H1 (cell line): ENCODE measurements at regions not wholly inside any gene's neighbourhood (a gene's known extent, or its start where the extent isn't known, plus 50 kb on each side); places are given as distances from the start of the nearest gene placed in this dataset.

ENCODE experiments used
- CTCF ChIA-PET: fragments of 300-600 bp; sonication (Branson Sonifier 250); formaldehyde crosslinking; loops from one replicate; lab custom pipeline; 2021; ENCODE audit not compliant: partially characterized antibody; lab: Charles Lee
- POLR2A ChIA-PET: fragments of 300-600 bp; sonication (Branson Sonifier 250); formaldehyde crosslinking; loops from one replicate; lab custom pipeline; 2021; ENCODE audit warnings: inconsistent platforms; ENCODE audit not compliant: partially characterized antibody; lab: Charles Lee
- DNase-seq, 2 experiments: peaks; one replicate each; pipeline versions ENCODE4 v3.0.0 to v3.0.0-alpha.2; 2010 to 2022; ENCODE audit warnings: low spot score in 2 of 2, low read depth in 1 of 2, mixed read lengths in 1 of 2
- FAIRE-seq: peaks from 2 replicates; lab custom pipeline; 2011; peaks lifted over from hg19 to GRCh38; lab: Jason Lieb, UNC
- H2AFZ ChIP-seq: 2 replicates; pipeline ENCODE4 v1.8.1; 2012; ENCODE audit warnings: low read length, inconsistent platforms
- H2AK5ac ChIP-seq: 2 replicates; pipeline ENCODE4 v1.6.1; 2013; ENCODE audit warnings: low read depth, low read length
- H2BK120ac ChIP-seq: replicated peaks from 2 replicates; pipeline ENCODE3; 2013; ENCODE audit warnings: low read depth, low read length, inconsistent platforms
- H2BK12ac ChIP-seq: 2 replicates; pipeline ENCODE4 v1.6.1; 2013; ENCODE audit warnings: low read depth, low read length
- H2BK15ac ChIP-seq: 2 replicates; pipeline ENCODE4 v1.6.1; 2013; ENCODE audit warnings: low read length
- H2BK20ac ChIP-seq: 2 replicates; pipeline ENCODE4 v1.6.1; 2013; ENCODE audit warnings: low read length
- H2BK5ac ChIP-seq: 2 replicates; pipeline ENCODE4 v1.6.1; 2013; ENCODE audit warnings: low read depth, low read length
- H3K14ac ChIP-seq: 2 replicates; pipeline ENCODE4 v1.6.1; 2013; ENCODE audit warnings: inconsistent platforms; ENCODE audit not compliant: insufficient read length
- H3K18ac ChIP-seq: 2 replicates; pipeline ENCODE4 v1.6.1; 2013; ENCODE audit warnings: low read length; ENCODE audit errors: extremely low read depth
- H3K23ac ChIP-seq: 2 replicates; pipeline ENCODE4 v1.6.1; 2013; ENCODE audit warnings: inconsistent platforms; ENCODE audit not compliant: insufficient read length
- H3K23me2 ChIP-seq: 2 replicates; pipeline ENCODE4 v1.6.1; 2013; ENCODE audit warnings: low read depth, low read length
- H3K27ac ChIP-seq: 2 replicates; pipeline ENCODE4 v1.6.1; 2011; ENCODE audit warnings: low read depth, low read length, inconsistent platforms
- H3K27me3 ChIP-seq, 4 experiments: replicated peaks in 1 of 4; 1 replicate in 1 of 4; 2 replicates in 3 of 4; pipeline versions ENCODE4 v1.6.1 to v1.8.1; 2011 to 2013; ENCODE audit warnings: low read length in 3 of 4, mild to moderate bottlenecking in 3 of 4, inconsistent platforms in 2 of 4, mixed read lengths in 2 of 4, moderate library complexity in 1 of 4; ENCODE audit not compliant: control insufficient read depth in 3 of 4, insufficient read depth in 3 of 4; ENCODE audit errors: extremely low read depth in 1 of 4
- H3K36me3 ChIP-seq, 4 experiments: 2 replicates each; pipeline versions ENCODE4 v1.6.1 to v1.8.1; 2011 to 2013; ENCODE audit warnings: mild to moderate bottlenecking in 4 of 4, low read length in 3 of 4, moderate library complexity in 2 of 4, control low read depth in 1 of 4, inconsistent platforms in 1 of 4; ENCODE audit not compliant: insufficient read depth in 4 of 4, control insufficient read depth in 2 of 4
- H3K4ac ChIP-seq: replicated peaks from 2 replicates; pipeline ENCODE3; 2013; ENCODE audit warnings: low read length, low read depth, mixed read lengths, inconsistent platforms; ENCODE audit not compliant: insufficient read length
- H3K4me1 ChIP-seq, 4 experiments: replicated peaks in 1 of 4; 1 replicate in 1 of 4; 2 replicates in 3 of 4; pipeline versions ENCODE4 v1.6.1 to v1.8.1; 2011 to 2013; ENCODE audit warnings: low read length in 3 of 4, inconsistent platforms in 2 of 4, mixed read lengths in 1 of 4; ENCODE audit not compliant: insufficient read depth in 4 of 4, control insufficient read depth in 3 of 4
- H3K4me2 ChIP-seq, 2 experiments: 2 replicates each; pipeline versions ENCODE4 v1.6.1 to v1.8.1; 2011 to 2013; ENCODE audit warnings: low read depth in 2 of 2, low read length in 2 of 2, control low read depth in 1 of 2, inconsistent platforms in 1 of 2, mild to moderate bottlenecking in 1 of 2; ENCODE audit not compliant: insufficient read depth in 1 of 2
- H3K4me3 ChIP-seq, 4 experiments: fragments of 200-600, 300-600 bp in 1 of 4; sonication (generic), shearing (Covaris generic), sonication (Bioruptor Twin) in 1 of 4; 2 replicates each; pipeline versions ENCODE4 v1.5.1 to v1.8.1; 2011 to 2016; ENCODE audit warnings: low read length in 4 of 4, low read depth in 3 of 4, control low read depth in 2 of 4, inconsistent platforms in 2 of 4, mild to moderate bottlenecking in 2 of 4, mixed read lengths in 1 of 4, moderate library complexity in 1 of 4; ENCODE audit not compliant: insufficient read depth in 2 of 4; ENCODE audit errors: extremely low read depth in 1 of 4
- H3K56ac ChIP-seq: replicated peaks from 2 replicates; pipeline ENCODE3; 2013; ENCODE audit warnings: low read depth, mild to moderate bottlenecking, mixed read lengths, low read length, inconsistent platforms; ENCODE audit not compliant: insufficient read length
- H3K79me1 ChIP-seq: 2 replicates; pipeline ENCODE4 v1.6.1; 2013; ENCODE audit warnings: low read depth, low read length, control low read depth
- H3K79me2 ChIP-seq, 2 experiments: 2 replicates each; pipeline versions ENCODE4 v1.6.1 to v1.8.1; 2012 to 2013; ENCODE audit warnings: low read length in 2 of 2, mild to moderate bottlenecking in 2 of 2, inconsistent platforms in 1 of 2; ENCODE audit not compliant: insufficient read depth in 2 of 2, control insufficient read depth in 1 of 2
- H3K9ac ChIP-seq, 4 experiments: replicated peaks in 1 of 4; 1 replicate in 1 of 4; 2 replicates in 3 of 4; pipeline versions ENCODE4 v1.6.1 to v1.8.1; 2011 to 2013; ENCODE audit warnings: low read depth in 3 of 4, low read length in 3 of 4, control low read depth in 2 of 4, mild to moderate bottlenecking in 2 of 4, moderate library complexity in 2 of 4, inconsistent platforms in 1 of 4; ENCODE audit errors: extremely low read depth in 1 of 4
- H3K9me3 ChIP-seq, 2 experiments: 2 replicates each; pipeline versions ENCODE4 v1.6.1 to v1.8.1; 2012 to 2013; ENCODE audit warnings: mild to moderate bottlenecking in 2 of 2, moderate library complexity in 2 of 2, control low read depth in 1 of 2, inconsistent platforms in 1 of 2, low read depth in 1 of 2, low read length in 1 of 2, mixed read lengths in 1 of 2; ENCODE audit not compliant: insufficient read depth in 2 of 2
- H4K20me1 ChIP-seq, 2 experiments: replicated peaks in 1 of 2; 2 replicates each; pipeline versions ENCODE3 to v1.8.1; 2011 to 2013; ENCODE audit warnings: inconsistent platforms in 2 of 2, low read length in 2 of 2, mild to moderate bottlenecking in 1 of 2; ENCODE audit not compliant: insufficient read depth in 2 of 2, control insufficient read depth in 1 of 2
- H4K5ac ChIP-seq: 2 replicates; pipeline ENCODE4 v1.6.1; 2013; ENCODE audit warnings: low read length, low read depth, mixed read lengths, inconsistent platforms; ENCODE audit not compliant: insufficient read length
- H4K8ac ChIP-seq: 2 replicates; pipeline ENCODE4 v1.8.0; 2013; ENCODE audit warnings: mild to moderate bottlenecking, moderate library complexity, low read length, inconsistent platforms; ENCODE audit not compliant: insufficient read depth; ENCODE audit errors: extremely low read depth
- H4K91ac ChIP-seq: replicated peaks from 2 replicates; pipeline ENCODE3; 2013; ENCODE audit warnings: low read length, mixed read lengths, inconsistent platforms; ENCODE audit not compliant: insufficient read length
- CBX8 ChIP-seq: fragments of 300-800, 300-1000 bp; sonication (generic); IDR thresholded peaks from 2 replicates; pipeline ENCODE4 v1.7.1; 2016; ENCODE audit warnings: low read depth, low read length, borderline replicate concordance
- FOSL1 ChIP-seq: IDR thresholded peaks from 2 replicates; pipeline ENCODE4 v1.6.1; 2011; ENCODE audit warnings: mild to moderate bottlenecking, low read depth, low read length, moderate library complexity; ENCODE audit not compliant: insufficient read depth
- TCF12 ChIP-seq: IDR thresholded peaks from 2 replicates; pipeline ENCODE4 v1.6.1; 2011; ENCODE audit warnings: low read depth, mild to moderate bottlenecking, low read length
- USF2 ChIP-seq: IDR thresholded peaks from 2 replicates; pipeline ENCODE4 v1.6.1; 2011; ENCODE audit warnings: low read length, improper control_type of control experiment
- WGBS, 2 experiments: shearing (Covaris generic) in 1 of 2; methylation state at CpG; one replicate each; pipeline versions ENCODE4 v1.1.6 to v1.1.7; 2013 to 2015; ENCODE audit warnings: low lambda C conversion rate in 2 of 2, mixed read lengths in 2 of 2, inconsistent platforms in 1 of 2, low coverage in 1 of 2, missing lambda C conversion rate in 1 of 2; ENCODE audit not compliant: insufficient replicate concordance in 2 of 2, insufficient coverage in 1 of 2, insufficient read length in 1 of 2; ENCODE audit errors: extremely low coverage in 1 of 2, missing lambda C conversion rate in 1 of 2; 5-methylcytosine and 5-hydroxymethylcytosine counted together

- Histone ChIP-seq H2BK5ac (no peak overlapping the region), H3K4ac (no peak overlapping the region), H4K5ac (no peak overlapping the region), H2AK5ac (no peak overlapping the region), H4K20me1 (no peaks in the 10 kb centered on the region), H3K23ac (no peak overlapping the region), H2BK120ac (no peak overlapping the region), H4K91ac (no peak overlapping the region), H3K23me2 (no peaks in the 10 kb centered on the region), H2BK12ac (no peak overlapping the region), H4K8ac (no peak overlapping the region), H3K56ac (no peak overlapping the region), H2AFZ (no peak overlapping the region), H3K36me3 (no peaks in the 10 kb centered on the region), H3K4me2 (no peak overlapping the region), H3K9me3 (no peaks in the 10 kb centered on the region), H3K27me3 (no peaks in the 10 kb centered on the region), H3K14ac (no peak overlapping the region), H2BK20ac (no peak overlapping the region), H3K18ac (no peak overlapping the region), H3K9ac (no peak overlapping the region), H2BK15ac (no peak overlapping the region), H3K79me2 (no peaks in the 10 kb centered on the region), H3K79me1 (no peaks in the 10 kb centered on the region), H3K27ac (no peak overlapping the region), H3K4me1 (no peaks in the 10 kb centered on the region), H3K4me3 (no peak overlapping the region)
- no peak for FAIRE-seq
- WGBS, 2 experiments, result 95% methylated on average over 3 of the region's 3 CpGs; no CpG with 5 or more reads in 1 of the 2 experiments
- DNase-seq, result no peak
- ChIA-PET POLR2A (no interaction called here), CTCF (no interaction called here)
- TF ChIP-seq USF2 (no peak), CBX8 (no peak), FOSL1 (no peak), TCF12 (no peak)
These were observed 1192.5 kb downstream of the NXPH1 start for GRCh38 chr7:9625953-9626352.
